ENCODE measurements at regions not wholly inside any gene's neighbourhood (a gene's known extent, or its start where the extent isn't known, plus 50 kb on each side); places are given as distances from the start of the nearest gene placed in this dataset.
"Not testable (repeated sequence)": the region's sequence is repeated elsewhere in the genome, so short reads cannot be mapped to it uniquely, and the experiment has no call there.

DNA sequence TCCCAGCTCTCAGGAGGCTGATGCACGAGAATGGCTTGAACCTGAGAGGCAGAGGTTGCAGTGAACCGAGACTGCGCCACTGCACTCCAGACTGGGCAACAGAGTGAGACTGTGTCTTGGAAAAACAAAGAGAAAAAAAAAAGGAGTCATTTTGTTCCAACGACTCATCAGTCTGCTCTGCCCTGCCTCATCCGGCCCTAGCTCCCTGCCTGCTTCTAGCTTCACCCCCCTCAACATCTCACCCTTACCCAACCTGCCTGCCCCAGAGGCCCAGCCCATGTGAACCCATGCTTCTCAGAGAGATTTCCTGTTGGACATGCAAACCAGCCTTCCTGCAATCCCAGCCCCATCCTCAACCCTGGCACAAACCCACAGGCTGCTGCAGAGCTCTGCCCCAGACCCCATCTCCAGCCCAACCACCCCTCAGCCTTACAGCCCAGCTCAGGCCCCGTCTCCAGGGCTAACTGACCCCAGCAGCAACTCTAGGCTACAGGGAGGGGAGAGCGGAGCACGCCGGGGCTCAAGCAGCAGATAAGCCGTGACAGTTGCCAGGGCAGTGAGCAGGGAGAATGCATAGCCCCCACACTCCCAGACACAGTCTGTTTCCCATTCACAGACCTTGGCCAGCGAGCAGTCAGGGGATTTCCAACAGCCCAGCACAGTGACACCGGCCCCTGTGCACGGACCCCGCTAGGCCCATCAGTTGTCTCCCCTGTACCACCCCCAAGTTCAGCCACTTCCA, 86.0 kb upstream of the KCTD7 start:
- no peak for DNase-seq

DNA sequence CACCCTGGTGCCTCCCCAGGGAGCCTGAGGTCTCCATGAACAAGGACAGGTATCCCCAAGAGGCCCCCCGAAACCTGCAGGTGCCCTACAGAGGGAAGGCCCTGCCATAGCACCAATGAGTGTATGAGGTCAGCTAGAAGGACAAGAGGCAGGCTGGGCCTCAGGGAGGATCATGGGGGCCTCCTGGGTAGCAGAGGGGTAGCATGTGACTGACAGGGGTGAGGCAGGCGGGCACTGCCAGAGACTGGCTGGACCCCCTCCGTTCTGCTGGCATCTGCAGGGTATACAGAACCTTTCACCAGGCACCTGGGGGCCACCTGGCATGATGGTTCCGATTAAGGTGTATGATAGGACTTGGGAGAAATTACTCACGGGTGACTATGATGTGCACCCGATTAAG, 79.2 kb upstream of the KCTD7 start:
- DNase-seq, result peak; percentile 7

DNA sequence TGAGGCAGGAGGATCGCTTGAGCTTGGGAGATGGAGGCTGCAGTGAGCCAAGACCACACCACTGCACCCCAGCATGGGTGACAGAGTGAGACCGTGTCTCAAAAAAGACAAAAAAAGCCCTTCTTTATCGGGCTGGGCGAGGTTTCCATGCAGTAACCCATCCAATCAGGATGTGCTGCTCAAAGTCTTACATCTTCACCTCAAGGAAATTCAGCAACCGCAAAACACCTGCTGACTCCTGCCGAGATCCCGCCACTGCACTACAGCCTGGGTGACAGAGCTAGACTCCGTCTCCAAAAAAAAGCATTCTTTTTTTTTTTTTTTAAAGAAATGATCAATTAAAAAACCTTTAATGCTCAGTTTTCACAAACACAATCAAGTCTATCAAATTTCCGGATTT, 75.7 kb upstream of the KCTD7 start:
- DNase-seq, result no peak

DNA sequence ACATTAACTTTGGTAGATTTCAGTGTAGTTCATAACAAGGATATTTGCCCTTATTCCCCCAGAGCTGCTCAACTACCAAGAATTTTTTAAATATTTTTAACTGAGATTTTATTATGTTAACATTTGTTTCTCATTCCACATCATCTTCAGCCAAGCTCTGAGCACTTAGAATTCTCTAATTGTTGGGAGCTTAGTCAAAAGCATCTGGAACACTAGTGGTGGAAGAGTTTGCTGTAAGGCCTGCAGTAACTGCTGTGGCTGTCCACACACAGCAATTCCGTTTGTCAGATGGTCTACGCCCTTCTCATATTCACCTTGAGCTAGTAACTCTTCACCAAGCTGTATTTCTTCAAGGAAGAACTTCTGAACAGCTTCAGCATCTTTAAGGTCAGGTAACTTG, 75.0 kb upstream of the KCTD7 start:
- DNase-seq, result not testable (repeated sequence)

DNA sequence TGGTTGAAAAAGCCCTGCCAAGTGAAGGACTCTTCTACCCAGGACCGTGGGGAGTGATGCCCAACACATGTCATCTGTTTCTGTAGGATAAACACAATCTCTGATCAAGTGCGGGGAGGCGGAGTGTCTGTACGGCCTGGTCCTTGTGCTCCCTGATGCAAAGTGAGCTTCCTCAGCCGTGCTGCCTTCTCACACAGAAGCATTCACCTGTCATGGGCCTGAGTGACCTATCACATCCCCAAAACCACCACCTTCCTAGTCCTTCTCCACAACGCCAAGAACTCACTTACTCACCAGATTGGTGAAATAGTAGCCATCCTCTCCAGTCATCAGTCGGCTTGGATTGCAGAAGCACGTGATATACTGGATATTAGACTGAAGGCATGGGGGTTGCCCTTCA, 74.4 kb upstream of the KCTD7 start:
- not testable (repeated sequence) for DNase-seq

DNA sequence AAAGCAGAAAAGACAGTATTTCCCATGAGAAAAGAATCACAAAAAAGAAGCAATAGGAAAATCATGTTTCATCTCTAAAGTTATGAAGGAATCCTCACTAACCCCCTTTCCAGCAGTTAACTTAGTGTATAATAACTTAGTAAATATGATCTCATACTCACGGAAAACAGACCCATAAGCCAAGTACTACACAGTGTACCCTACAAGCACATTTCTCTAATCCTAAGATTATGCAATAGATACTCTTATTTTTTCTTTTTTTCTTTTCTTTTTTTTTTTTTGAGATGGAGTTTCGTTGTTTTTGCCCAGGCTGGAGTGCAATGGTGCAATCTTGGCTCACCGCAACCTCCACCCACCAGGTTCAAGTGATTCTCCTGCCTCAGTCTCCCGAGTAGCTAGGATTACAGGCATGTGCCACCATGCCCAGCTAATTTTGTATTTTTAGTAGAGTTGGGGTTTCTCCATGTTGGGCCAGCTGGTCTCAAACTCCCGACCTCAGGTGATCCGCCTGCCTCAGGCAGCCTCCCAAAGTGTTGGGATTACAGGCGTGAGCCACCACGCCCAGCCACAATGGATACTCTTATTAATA, 73.7 kb upstream of the KCTD7 start:
- DNase-seq, result not testable (repeated sequence)

DNA sequence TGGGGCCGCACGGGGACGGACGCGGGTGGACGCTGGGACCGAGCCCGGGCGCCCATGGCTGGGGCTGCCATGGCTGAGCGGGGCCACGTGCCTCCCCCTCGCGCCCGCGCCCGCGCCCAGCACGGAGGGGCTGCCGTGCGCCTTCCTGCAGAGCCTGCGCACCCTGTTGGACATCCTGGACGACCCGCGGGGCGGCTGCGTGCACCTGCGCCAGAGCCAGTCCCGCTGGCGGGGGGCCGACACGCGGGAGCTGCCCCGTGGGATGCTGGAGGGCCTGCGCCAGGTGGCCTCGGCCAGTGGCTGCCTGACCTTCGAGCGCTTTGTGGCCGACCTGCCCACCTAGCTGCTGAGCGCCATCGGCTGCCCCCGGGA, 72.5 kb upstream of the KCTD7 start:
- DNase-seq, result no peak

DNA sequence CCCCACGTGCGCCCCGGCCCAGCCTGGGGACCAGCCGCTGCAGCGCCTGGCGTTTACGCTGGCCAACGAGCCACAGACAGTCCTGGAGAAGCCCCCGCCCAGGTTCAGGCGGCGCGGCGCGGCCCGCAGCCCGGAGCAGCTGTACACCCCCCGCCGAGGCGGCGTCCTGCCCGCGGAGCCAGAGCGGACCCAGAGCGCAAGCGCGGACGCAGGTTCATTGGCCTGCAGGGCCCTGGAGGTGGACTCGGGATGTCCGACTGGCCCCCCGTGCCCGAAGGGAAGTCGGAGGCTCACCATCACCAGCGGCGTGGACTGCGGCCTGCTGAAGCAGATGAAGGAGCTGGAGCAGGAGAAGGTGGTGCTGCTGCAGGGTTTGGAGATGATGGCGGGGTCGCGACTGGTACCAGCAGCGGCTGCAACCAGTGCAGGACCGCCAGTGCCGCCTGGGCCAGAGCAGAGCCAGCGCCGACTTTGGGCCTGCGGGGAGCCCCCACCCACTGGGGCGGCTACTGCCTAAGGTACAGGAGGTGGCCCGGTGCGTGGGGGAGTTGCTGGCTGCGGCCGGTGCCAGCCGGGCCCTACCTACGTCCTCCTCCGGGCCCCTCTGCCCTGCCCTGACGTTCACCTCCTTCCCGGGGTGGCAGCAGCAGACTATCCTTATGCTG, 72.0 kb upstream of the KCTD7 start:
- no peak for DNase-seq

DNA sequence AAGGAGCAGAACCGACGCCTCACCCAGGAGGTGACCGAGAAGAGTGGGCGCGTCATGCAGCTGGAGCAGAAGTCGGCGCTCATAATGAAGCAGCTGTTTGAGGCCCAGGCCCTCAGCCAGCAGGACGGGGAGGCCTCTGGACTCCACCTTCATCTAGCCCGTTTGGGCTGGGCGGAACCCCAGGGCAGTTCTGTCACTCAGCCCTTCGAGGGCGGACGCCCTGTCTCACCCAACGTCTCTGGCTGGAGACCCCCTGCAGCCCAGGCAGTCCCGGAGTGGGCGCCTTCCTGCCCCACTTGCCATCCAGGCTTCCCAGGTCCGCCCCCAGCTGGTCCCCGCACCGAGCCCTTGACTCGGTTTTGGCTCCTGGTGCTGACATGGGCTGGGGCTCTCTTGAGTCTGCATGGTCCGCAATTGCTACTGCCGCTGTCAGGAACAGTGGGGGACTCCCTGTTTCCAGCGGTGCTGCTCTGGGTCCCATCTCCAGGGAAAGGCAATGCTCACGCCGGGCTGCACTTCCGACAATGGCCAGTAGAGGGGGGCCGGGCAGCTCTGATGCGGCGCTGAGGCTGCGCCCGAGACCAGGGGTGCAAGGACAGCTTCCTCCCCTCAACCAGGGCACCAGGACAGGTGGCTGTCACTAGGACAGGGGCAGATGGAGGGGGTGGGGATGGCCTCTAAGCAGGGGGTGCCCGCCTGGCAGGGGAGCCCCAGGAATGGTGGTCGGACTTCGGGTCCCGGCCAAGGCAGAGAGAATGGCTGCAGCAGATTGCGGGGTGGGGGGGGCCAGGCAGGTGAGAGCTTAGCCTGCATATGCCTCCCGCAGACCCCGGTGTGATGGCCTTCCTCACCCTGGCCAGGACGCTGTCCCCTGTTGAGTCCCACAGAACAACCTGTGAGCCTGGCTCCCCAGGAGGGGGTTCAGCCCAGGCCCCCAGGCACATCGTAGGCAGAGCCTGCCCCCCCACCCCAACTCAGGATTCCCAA, 71.2 kb upstream of the KCTD7 start:
- DNase-seq, result peak; percentile 81

DNA sequence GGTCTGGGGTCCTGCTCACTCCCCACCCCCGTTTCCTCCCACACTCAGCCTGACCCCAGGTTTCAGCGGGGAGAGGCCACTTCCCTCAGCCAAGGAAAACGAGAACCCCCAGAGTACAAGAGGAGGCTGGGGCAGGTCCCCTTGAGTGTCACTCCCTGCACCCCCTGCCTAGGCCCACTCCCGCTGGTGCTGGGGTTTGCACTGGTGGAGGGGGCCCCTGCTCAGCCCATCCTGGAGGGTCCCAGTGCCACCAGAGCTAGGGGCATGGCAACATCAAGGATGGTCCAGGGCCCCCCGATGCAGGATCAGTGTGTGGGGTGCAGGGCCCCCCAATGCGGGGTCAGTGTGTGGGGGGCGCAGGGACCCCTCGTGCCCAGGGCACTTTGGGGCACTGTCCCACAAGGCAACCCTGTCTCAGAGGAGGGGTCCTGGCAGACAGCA, 70.5 kb upstream of the KCTD7 start:
- DNase-seq, result no peak

DNA sequence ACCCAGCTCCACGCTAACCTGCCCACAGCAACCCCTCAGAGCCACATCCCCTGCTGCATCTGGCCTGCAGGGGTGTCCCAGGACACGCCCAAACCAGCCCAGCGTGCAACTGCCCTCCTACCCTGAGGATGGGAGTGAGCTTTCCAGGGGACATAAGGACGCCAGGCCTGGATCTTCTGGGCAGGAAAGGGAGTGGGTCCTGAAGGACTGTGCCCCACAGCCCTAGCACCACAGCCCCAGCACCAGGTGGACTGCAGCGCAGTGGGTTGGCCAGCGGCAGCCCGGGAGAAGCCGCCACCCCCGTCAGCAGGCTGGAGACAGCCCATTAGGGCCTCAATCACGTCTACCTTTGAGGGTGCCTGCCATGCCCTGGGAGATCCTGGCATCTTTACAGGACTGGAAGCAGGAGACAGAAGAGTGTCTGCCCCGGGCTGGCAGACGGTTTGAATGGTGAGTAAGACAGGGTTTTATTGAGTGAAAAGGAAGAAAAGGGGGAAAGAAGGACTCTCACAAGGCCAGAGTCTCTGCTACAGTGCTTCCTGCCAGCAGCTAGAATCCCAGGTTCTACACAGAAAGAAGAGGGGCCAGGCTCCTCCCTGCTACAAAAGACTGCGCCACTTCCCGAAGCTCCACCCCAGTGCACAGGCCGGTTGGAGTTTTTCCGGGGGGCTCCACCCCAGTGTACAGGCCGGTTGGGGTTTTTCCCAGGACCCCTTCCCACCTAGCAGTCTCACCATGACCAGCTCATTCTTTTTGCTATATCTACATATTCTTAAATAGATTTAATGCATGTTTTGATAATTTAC, 69.8 kb upstream of the KCTD7 start:
- DNase-seq, result no peak

DNA sequence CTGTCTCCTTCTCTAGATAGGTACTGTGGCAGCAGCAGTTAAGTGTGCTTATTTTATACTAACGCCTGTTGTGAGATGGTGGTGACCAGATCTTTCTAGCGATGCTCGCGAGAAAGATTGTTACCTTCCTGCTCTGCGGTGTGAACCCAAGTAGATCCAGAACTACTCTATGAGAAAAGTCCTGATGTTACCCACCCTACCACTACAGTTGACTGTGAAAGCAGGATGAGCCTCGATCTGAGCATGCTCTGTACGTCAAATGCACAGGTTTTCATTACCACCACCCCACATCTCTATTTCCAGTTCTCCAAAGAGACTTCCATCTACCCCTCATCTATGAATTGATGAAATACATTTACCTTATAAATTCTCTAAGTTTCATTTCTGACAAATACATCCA, 64.6 kb upstream of the KCTD7 start:
- no peak for DNase-seq

DNA sequence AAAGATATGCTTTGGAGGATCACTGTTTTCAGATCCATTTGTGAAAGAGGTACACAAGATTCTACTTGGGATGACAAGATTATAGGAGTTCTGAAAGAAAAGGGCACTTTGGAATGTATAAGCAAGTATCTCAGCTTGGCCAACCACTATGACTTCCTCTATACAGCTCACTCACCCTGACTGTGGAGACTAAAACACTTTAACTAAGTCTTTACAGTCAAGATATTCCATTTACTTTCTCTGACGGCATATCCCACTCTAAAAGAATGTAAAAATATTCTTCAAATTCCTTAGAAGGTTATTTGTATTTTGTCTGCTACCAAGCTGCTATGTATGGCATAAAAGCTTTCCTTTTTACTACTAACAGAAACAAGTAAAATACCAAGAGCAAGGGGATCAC, 58.5 kb upstream of the KCTD7 start:
- DNase-seq, result not testable (repeated sequence)

DNA sequence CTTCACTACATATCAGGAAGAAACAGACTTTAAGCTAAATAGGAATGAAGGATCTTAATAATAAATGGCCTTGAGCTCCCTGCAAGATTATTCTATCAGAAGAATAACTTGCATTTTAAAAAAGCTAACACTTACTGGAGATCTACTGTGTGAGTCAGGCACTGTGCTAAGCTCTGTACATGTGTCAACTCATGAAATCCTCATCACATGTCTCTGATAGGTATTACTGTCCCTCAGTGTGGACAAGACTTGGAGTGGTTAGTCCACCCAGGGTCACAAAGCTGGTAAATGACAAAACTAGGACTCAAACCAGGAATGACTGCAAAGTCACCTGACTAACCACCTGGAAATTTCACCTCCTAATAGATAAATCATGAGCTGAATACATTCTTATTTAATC, 57.1 kb upstream of the KCTD7 start:
- no peak for DNase-seq

DNA sequence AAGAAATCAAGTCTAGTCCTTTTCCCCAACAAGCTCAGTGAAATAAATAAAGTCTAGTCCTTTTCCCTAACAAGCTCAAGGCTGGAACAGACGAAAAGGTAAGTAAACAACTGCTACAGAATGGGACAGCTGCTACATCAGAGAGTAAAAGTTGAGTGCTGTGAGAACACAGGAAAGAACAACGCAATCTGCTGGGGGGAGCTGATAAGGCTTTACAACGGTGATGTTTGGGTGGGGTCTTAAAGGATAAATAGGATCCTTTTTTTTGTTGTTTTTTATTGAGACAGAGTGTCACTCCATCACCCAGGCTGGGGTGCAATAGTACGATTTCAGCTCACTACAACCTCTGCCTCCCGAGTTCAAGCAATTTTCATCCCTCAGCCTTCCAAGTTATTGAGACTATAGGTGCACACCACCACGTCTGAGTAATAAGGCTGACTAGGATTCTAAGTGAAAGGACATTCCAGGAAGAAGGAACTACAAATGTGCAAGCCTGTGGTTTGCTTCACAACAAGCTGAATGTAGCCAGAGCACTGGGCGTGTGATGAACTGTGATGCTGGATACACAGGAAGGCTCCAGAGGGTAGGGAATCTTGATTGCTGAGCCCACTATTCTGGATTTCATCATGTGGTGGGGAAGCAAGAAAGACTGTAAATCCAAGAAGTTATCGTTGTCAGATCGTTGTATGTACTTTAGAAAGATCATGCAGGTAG, 54.7 kb upstream of the KCTD7 start:
- not testable (repeated sequence) for DNase-seq

DNA sequence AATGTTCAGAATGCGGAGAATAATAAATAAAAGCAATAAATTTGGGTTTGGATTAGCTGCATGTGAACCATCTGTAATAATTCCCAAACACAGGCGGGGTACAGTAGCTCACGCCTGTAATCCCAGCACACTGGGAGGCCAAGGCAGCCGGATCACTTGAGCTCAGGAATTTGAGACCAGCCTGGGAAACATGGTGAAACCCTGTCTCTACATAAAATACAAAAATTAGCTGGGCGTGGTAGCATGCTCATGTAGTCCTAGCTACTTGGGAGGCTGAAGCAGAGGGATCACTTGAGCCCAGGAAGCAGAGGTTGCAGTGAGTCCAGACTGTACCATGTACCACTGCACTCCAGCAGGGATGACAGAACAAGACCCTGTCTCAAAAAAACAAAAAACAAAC, 53.9 kb upstream of the KCTD7 start:
- DNase-seq, result not testable (repeated sequence)

DNA sequence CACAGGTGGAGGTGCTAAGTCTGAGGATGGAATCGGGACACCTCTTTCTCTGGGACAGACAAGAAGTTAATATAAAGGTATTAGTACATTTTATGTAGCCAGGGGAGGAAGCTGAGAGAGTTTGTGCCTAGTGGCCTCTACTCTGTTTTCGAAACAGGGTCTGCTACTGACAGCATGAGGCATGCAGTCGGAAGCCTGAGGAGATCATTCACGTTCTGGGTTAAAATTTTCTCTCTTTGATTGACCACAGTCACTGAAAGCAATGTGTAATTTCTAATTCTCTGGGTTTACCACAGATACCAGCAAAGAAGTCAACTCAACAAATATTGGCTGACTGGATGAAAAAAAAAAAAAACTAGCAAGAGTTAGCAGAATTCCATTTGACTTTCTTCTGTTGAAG, 53.3 kb upstream of the KCTD7 start:
- no peak for DNase-seq

DNA sequence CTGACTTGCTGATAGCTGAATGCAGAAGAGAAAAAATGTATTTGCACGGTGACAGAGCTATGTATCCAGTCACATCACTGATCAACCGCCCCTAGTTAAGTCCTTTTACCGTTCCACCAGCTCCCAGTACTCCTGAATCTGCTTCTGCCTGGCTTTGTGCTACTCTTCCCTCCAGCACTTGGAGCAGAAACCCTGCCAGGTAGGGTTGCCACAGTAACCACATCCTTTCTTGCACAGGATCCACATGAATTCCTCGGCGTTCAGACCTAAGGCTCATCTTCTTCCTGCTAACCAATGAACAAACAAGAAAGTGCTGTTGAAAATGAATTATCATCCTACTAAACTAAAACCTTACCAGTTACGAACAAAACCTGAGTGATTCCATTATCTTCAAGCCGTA, 52.0 kb upstream of the KCTD7 start:
- no peak for DNase-seq
